Panc1 (cell line): ENCODE measurements at regions not wholly inside any gene's neighbourhood (a gene's known extent, or its start where the extent isn't known, plus 50 kb on each side); places are given as distances from the start of the nearest gene placed in this dataset.

Source experiments
- CTCF ChIP-seq: fragments of 450-650 bp; IDR thresholded peaks from 2 replicates; pipeline ENCODE4 v1.5.1; 2017; ENCODE audit warnings: mild to moderate bottlenecking
- POLR2AphosphoS5 ChIP-seq: IDR thresholded peaks from 2 replicates; pipeline ENCODE4 v1.6.1; 2012; ENCODE audit warnings: mild to moderate bottlenecking, low read depth, low read length, moderate library complexity
- REST ChIP-seq, 2 experiments: IDR thresholded peaks; 2 replicates each; pipeline ENCODE4 v1.6.1; 2011 to 2012; ENCODE audit warnings: low read depth in 2 of 2, control low read depth in 1 of 2, low read length in 1 of 2, mild to moderate bottlenecking in 1 of 2, moderate library complexity in 1 of 2; ENCODE audit not compliant: insufficient read depth in 1 of 2
- SIN3A ChIP-seq: IDR thresholded peaks from 2 replicates; pipeline ENCODE4 v1.6.1; 2012; ENCODE audit warnings: low read depth, mild to moderate bottlenecking, low read length, moderate library complexity, borderline replicate concordance; ENCODE audit not compliant: insufficient read depth
- TCF7L2 ChIP-seq: IDR thresholded peaks from 2 replicates; pipeline ENCODE4 v1.6.1; 2011; ENCODE audit warnings: mild to moderate bottlenecking, low read depth, low read length, inconsistent platforms

- TF ChIP-seq REST (IDR thresholded peaks at IDR 0.05; ENCODE audit: insufficient read depth in 1 of 2, low read depth in 2 of 2, low read length in 1 of 2), result no peak
- no peak for TF ChIP-seq CTCF
- TF ChIP-seq POLR2AphosphoS5, result no peak
- no peak for TF ChIP-seq SIN3A
- TF ChIP-seq TCF7L2, result no peak
These were observed 181.5 kb upstream of the PDE1C start for GRCh38 chr7:32251659-32252058.
